K562 (cell line): ENCODE measurements at regions not wholly inside any gene's neighbourhood (a gene's known extent, or its start where the extent isn't known, plus 50 kb on each side); places are given as distances from the start of the nearest gene placed in this dataset.

Experiments
- ATAC-seq: fragments of 200-7000 bp; cut with Tn5 transposase; 3 replicates; pipeline ENCODE4 v1.9.1; 2020; ENCODE audit warnings: moderate library complexity
- BruUV-seq: library from RNA; stranded (reverse); fragments of 400-500 nt; replicated peaks from 2 replicates; lab custom pipeline; 2021; lab: Mats Ljungman, UMichigan
- CTCF ChIA-PET: fragments of 300-600 bp; formaldehyde crosslinking; extraction: SDS; loops from one replicate; lab custom pipeline; 2021; ENCODE audit warnings: low intra/inter-chr PET ratio; lab: Yijun Ruan, JAX
- POLR2A ChIA-PET: fragments of 300-600, 350-650 bp; sonication (Branson Sonifier 250); formaldehyde crosslinking; extraction: SDS; loops from one replicate; lab custom pipeline; 2021; ENCODE audit warnings: antibody characterized with exemption, inconsistent platforms; lab: Yijun Ruan, JAX
- DNase-seq, 4 experiments: peaks; one replicate each; pipeline versions ENCODE4 v3.0.0 to v3.0.0-alpha.2; 2011 to 2018; ENCODE audit warnings: low spot score in 3 of 4, mixed read lengths in 3 of 4; ENCODE audit errors: extremely low read depth in 1 of 4
- FAIRE-seq: peaks from 2 replicates; lab custom pipeline; 2011; peaks lifted over from hg19 to GRCh38; lab: Jason Lieb, UNC
- H2AFZ ChIP-seq: 2 replicates; pipeline ENCODE4 v1.6.0; 2011; ENCODE audit warnings: low read depth, low read length, control low read depth, inconsistent platforms
- H3K27ac ChIP-seq: fragments of 200-600 bp; 3 replicates; pipeline ENCODE4 v1.8.0; 2011; ENCODE audit warnings: low read depth, mild to moderate bottlenecking, control low read depth, inconsistent platforms, low read length, moderate library complexity, mixed read lengths; ENCODE audit errors: extremely low read depth
- H3K27me3 ChIP-seq, 2 experiments: fragments of 300-600 bp in 1 of 2; 2 replicates in 1 of 2; 3 replicates in 1 of 2; pipeline versions ENCODE4 v1.6.0 to v1.8.0; 2011; ENCODE audit warnings: inconsistent platforms in 2 of 2, low read length in 2 of 2, mild to moderate bottlenecking in 1 of 2, mixed read lengths in 1 of 2, moderate library complexity in 1 of 2; ENCODE audit not compliant: control insufficient read depth in 2 of 2, insufficient read depth in 2 of 2
- H3K36me3 ChIP-seq: fragments of 300-600 bp; 3 replicates; pipeline ENCODE4 v1.8.0; 2011; ENCODE audit warnings: mild to moderate bottlenecking, low read length, inconsistent platforms; ENCODE audit not compliant: control insufficient read depth, insufficient read depth
- H3K4me1 ChIP-seq, 2 experiments: fragments of 200-600 bp in 1 of 2; replicated peaks in 1 of 2; 2 replicates in 1 of 2; 3 replicates in 1 of 2; pipeline versions ENCODE4 v1.5.1 to v1.8.0; 2011; ENCODE audit warnings: inconsistent platforms in 2 of 2, low read length in 2 of 2, mild to moderate bottlenecking in 1 of 2, mixed read lengths in 1 of 2, moderate library complexity in 1 of 2; ENCODE audit not compliant: control insufficient read depth in 2 of 2, insufficient read depth in 2 of 2
- H3K4me2 ChIP-seq: 2 replicates; pipeline ENCODE4 v1.6.1; 2011; ENCODE audit warnings: low read length, control low read depth, inconsistent platforms, mixed read lengths; ENCODE audit not compliant: insufficient read depth
- H3K4me3 ChIP-seq: fragments of 200-600 bp; sonication (generic), shearing (Covaris generic); 2 replicates; pipeline ENCODE4 v1.5.1; 2016; ENCODE audit warnings: control low read depth, inconsistent platforms
- H3K79me2 ChIP-seq: fragments of 200-600 bp; 3 replicates; pipeline ENCODE4 v1.8.0; 2011; ENCODE audit warnings: low read length, inconsistent platforms; ENCODE audit not compliant: control insufficient read depth, insufficient read depth
- H3K9ac ChIP-seq, 2 experiments: 2 replicates each; pipeline versions ENCODE4 v1.6.0 to v1.6.1; 2011; ENCODE audit warnings: low read depth in 2 of 2, low read length in 2 of 2, control low read depth in 1 of 2, inconsistent platforms in 1 of 2, mild to moderate bottlenecking in 1 of 2, mixed read lengths in 1 of 2; ENCODE audit not compliant: insufficient read depth in 1 of 2
- H3K9me1 ChIP-seq: one replicate; pipeline ENCODE4 v1.6.0; 2011; ENCODE audit warnings: inconsistent platforms, mild to moderate bottlenecking, low read length, moderate library complexity; ENCODE audit not compliant: control insufficient read depth, insufficient read depth
- H3K9me3 ChIP-seq: replicated peaks from 2 replicates; pipeline ENCODE4 v1.5.1; 2011; ENCODE audit warnings: low read depth, low read length, inconsistent platforms; ENCODE audit not compliant: control insufficient read depth, insufficient read depth
- H4K20me1 ChIP-seq: replicated peaks from 2 replicates; pipeline ENCODE4 v1.6.1; 2011; ENCODE audit warnings: low read length, inconsistent platforms, mixed read lengths; ENCODE audit not compliant: control insufficient read depth, insufficient read depth
- BHLHE40 ChIP-seq: IDR thresholded peaks from 2 replicates; pipeline ENCODE4 v1.6.1; 2011; ENCODE audit warnings: low read length, improper control_type of control experiment
- CC2D1A ChIP-seq: fragments of 450-650 bp; IDR thresholded peaks from 2 replicates; pipeline ENCODE4 v1.6.1; 2017; ENCODE audit warnings: mild to moderate bottlenecking
- CGGBP1 ChIP-seq: fragments of 250-450 bp; sonication (Bioruptor Pico); IDR thresholded peaks from 2 replicates; pipeline ENCODE4 v1.9.0; 2021; ENCODE audit warnings: mild to moderate bottlenecking
- GTF2E2 ChIP-seq: fragments of 200-800 bp; sonication (Bioruptor generic); IDR thresholded peaks from 2 replicates; pipeline ENCODE4 v1.6.1; 2016; ENCODE audit warnings: missing genetic modification characterization, missing compliant biosample characterization
- IFI16 ChIP-seq: fragments of 250-450 bp; sonication (Bioruptor Pico); IDR thresholded peaks from 2 replicates; pipeline ENCODE4 v2.1.2; 2022; ENCODE audit warnings: mild to moderate bottlenecking, inconsistent platforms
- MBD2 ChIP-seq: sonication (generic); IDR thresholded peaks from 2 replicates; pipeline ENCODE4 v1.6.1; 2016; ENCODE audit warnings: low read depth, borderline replicate concordance
- PCBP2 ChIP-seq: fragments of 200-400 bp; formaldehyde crosslinking; IDR thresholded peaks from 2 replicates; pipeline ENCODE4 v1.6.1; 2018; ENCODE audit warnings: low read length, low read depth, mild to moderate bottlenecking, moderate library complexity; ENCODE audit not compliant: poor library complexity, severe bottlenecking
- RHOXF2B ChIP-seq: fragments of 250-450 bp; sonication (Bioruptor Pico); conservative IDR thresholded peaks from 2 replicates; pipeline ENCODE4 v1.5.1; 2021
- TSHZ1 ChIP-seq: fragments of 250-450 bp; sonication (Bioruptor Pico); IDR thresholded peaks from 2 replicates; pipeline ENCODE4 v1.4.0; 2020; ENCODE audit warnings: mild to moderate bottlenecking, moderate library complexity
- ZNF263 ChIP-seq: sonication (generic); formaldehyde crosslinking; IDR thresholded peaks from 2 replicates; pipeline ENCODE4 v1.8.0; 2022; ENCODE audit warnings: mild to moderate bottlenecking, missing genetic modification reagents, borderline replicate concordance
- ZNF449 ChIP-seq: fragments of 250-450 bp; sonication (Bioruptor Pico); IDR thresholded peaks from 2 replicates; pipeline ENCODE4 v1.8.0; 2022; ENCODE audit warnings: moderate library complexity, mild to moderate bottlenecking, inconsistent platforms
- WGBS: fragments of 100-300 bp; shearing (Covaris generic); methylation state at CpG from one replicate; pipeline ENCODE4 v1.1.6; 2016; ENCODE audit warnings: low coverage, mixed read lengths; ENCODE audit not compliant: insufficient coverage; ENCODE audit errors: missing lambda C conversion rate; 5-methylcytosine and 5-hydroxymethylcytosine counted together
- in situ Hi-C: fragments of 300-500 bp; cut with MboI; formaldehyde crosslinking; loops from 4 replicates; pipeline ENCODE4 v1.15.0; 2018; ENCODE audit warnings: inconsistent platforms, mixed read lengths
- intact Hi-C: fragments of 100-400 bp; cut with micrococcal nuclease; formaldehyde crosslinking; loops from 2 replicates; pipeline ENCODE4 v1.14.2; 2022

GRCh38 chr12:78278706-78279190, 448.1 kb downstream of the NAV3 start:
- Histone ChIP-seq H3K9me1 (no peaks in the 10 kb centered on the region), H3K4me3 (no peak overlapping the region), H3K27ac (no peak overlapping the region), H3K9me3 (no peaks in the 10 kb centered on the region; the same call in 1 of the 2 replicates), H3K4me2 (no peak overlapping the region), H4K20me1 (no peaks in the 10 kb centered on the region), H3K79me2 (no peaks in the 10 kb centered on the region), H3K4me1 (no peaks in the 10 kb centered on the region), H3K36me3 (no peaks in the 10 kb centered on the region), H3K27me3 (no peaks in the 10 kb centered on the region), H3K9ac (no peak overlapping the region), H2AFZ (no peak overlapping the region)
- POLR2A ChIA-PET: no interaction called here
- CTCF ChIA-PET: no interaction called here
- in situ Hi-C loops: no loop called here
- BruUV-seq: no TSS peak
- ATAC-seq (no peak), FAIRE-seq (no peak), DNase-seq (no peak)
- WGBS: 4% methylated on average over 2 of the region's 2 CpGs
- intact Hi-C loops: no loop called here
- TF ChIP-seq BHLHE40: no peak
- no peak for TF ChIP-seq PCBP2
- no peak for TF ChIP-seq ZNF449 (CRISPR knock-in tag)
- TF ChIP-seq MBD2: no peak
- TF ChIP-seq IFI16 (CRISPR knock-in tag): no peak
- TF ChIP-seq CGGBP1 (CRISPR knock-in tag): no peak
- TF ChIP-seq TSHZ1 (CRISPR knock-in tag): no peak
- no peak for TF ChIP-seq GTF2E2
- no peak for TF ChIP-seq ZNF263 (CRISPR knock-in tag)
- TF ChIP-seq CC2D1A: no peak
- TF ChIP-seq RHOXF2B: no peak
